ENCODE measurements at regions not wholly inside any gene's neighbourhood (a gene's known extent, or its start where the extent isn't known, plus 50 kb on each side); places are given as distances from the start of the nearest gene placed in this dataset.

DNA sequence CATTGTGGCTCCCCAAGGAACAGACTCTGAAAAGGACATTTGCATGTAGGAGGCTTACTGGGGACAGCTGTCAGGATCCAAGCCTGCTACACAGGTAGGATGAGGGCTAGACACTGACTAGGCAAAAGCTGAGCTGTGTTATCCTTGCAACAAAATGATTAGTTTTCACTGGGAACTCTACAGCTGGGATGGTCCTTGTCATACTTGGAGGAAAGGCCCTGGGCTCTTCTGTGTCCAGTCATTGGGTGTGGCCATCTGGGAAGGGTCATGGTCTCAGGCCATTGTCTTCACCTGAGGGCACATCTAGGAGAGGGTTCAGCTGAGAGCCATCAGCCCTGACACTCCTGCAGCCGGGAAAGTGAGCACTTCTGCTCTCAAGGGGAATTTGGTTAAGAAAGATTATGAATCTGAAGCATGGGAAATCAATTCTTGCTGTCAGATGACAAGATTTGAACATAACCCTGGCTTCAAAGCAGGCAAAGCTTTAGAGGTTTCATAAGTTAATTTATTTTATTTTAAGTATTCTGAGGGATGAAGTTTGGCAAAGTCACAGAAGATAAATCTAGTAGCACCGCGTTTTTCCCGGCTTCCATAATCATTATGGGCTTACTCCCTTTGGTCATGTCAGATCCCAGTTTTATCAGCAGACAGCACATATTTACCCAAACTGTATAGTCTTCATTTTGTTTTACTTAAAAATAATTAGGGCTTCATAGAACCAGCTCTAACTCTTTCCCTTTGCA lies 78.4 kb upstream of the SLC22A23 start:
- ChIA-PET CTCF (no interaction called here), POLR2A (no interaction called here)
- DNase-seq = no peak
- no peak overlapping the region for H3K27ac Mint-ChIP-seq
- H3K4me1 Mint-ChIP-seq (ENCODE audit: low read depth) = no peaks in the 10 kb centered on the region
- ATAC-seq = no peak
- H3K9me3 Mint-ChIP-seq = no peaks in the 10 kb centered on the region
- no peak overlapping the region for H3K4me3 Mint-ChIP-seq
- no peaks in the 10 kb centered on the region for H3K27me3 Mint-ChIP-seq
- H3K36me3 Mint-ChIP-seq (ENCODE audit: low read depth) = no peaks in the 10 kb centered on the region
- TF ChIP-seq, protein P1, sequence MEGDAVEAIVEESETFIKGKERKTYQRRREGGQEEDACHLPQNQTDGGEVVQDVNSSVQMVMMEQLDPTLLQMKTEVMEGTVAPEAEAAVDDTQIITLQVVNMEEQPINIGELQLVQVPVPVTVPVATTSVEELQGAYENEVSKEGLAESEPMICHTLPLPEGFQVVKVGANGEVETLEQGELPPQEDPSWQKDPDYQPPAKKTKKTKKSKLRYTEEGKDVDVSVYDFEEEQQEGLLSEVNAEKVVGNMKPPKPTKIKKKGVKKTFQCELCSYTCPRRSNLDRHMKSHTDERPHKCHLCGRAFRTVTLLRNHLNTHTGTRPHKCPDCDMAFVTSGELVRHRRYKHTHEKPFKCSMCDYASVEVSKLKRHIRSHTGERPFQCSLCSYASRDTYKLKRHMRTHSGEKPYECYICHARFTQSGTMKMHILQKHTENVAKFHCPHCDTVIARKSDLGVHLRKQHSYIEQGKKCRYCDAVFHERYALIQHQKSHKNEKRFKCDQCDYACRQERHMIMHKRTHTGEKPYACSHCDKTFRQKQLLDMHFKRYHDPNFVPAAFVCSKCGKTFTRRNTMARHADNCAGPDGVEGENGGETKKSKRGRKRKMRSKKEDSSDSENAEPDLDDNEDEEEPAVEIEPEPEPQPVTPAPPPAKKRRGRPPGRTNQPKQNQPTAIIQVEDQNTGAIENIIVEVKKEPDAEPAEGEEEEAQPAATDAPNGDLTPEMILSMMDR (IDR thresholded peaks at IDR 0.05) = no peak
- intact Hi-C loops (cut with micrococcal nuclease) = no loop called here

GRCh38 chr6:3534599-3534998 lies 77.7 kb upstream of the SLC22A23 start:
- no peak overlapping the region for H3K4me3 Mint-ChIP-seq
- intact Hi-C loops (cut with micrococcal nuclease) = no loop called here
- H3K27me3 Mint-ChIP-seq = no peaks in the 10 kb centered on the region
- H3K36me3 Mint-ChIP-seq (ENCODE audit: low read depth) = no peaks in the 10 kb centered on the region
- POLR2A ChIA-PET = no interaction called here
- TF ChIP-seq, protein P1 (IDR thresholded peaks at IDR 0.05) = no peak
- no peaks in the 10 kb centered on the region for H3K9me3 Mint-ChIP-seq
- no peak overlapping the region for H3K27ac Mint-ChIP-seq
- DNase-seq (no peak), ATAC-seq (no peak)
- CTCF ChIA-PET = no interaction called here
- no peaks in the 10 kb centered on the region for H3K4me1 Mint-ChIP-seq (ENCODE audit: low read depth)

DNA sequence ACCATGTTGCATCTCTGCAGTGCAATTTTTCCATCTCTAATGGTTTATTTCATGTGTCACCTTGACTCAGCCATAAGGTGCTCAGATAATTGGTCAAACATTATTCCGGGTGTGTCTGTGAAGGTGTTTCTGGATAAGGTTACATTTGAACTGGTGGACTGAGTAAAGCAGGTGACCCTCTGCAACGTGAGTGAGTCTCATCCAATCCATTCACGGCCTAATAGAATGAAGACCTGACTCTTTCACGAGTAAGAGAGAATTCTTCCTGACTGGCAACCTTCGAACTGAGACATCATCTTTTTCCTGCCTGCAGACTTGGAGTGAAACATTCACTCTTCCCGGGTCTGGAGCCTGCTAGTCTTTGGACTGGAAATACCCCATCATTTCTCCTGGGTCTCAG lies 77.1 kb upstream of the SLC22A23 start:
- ATAC-seq (no peak), DNase-seq (no peak)
- no peak overlapping the region for H3K27ac Mint-ChIP-seq
- intact Hi-C loops (cut with micrococcal nuclease) = no loop called here
- CTCF ChIA-PET = no interaction called here
- POLR2A ChIA-PET = no interaction called here
- no peaks in the 10 kb centered on the region for H3K36me3 Mint-ChIP-seq (ENCODE audit: low read depth)
- TF ChIP-seq, protein P1 (IDR thresholded peaks at IDR 0.05) = no peak
- H3K9me3 Mint-ChIP-seq = no peaks in the 10 kb centered on the region
- no peaks in the 10 kb centered on the region for H3K4me1 Mint-ChIP-seq (ENCODE audit: low read depth)
- H3K27me3 Mint-ChIP-seq = no peaks in the 10 kb centered on the region
- no peak overlapping the region for H3K4me3 Mint-ChIP-seq

DNA sequence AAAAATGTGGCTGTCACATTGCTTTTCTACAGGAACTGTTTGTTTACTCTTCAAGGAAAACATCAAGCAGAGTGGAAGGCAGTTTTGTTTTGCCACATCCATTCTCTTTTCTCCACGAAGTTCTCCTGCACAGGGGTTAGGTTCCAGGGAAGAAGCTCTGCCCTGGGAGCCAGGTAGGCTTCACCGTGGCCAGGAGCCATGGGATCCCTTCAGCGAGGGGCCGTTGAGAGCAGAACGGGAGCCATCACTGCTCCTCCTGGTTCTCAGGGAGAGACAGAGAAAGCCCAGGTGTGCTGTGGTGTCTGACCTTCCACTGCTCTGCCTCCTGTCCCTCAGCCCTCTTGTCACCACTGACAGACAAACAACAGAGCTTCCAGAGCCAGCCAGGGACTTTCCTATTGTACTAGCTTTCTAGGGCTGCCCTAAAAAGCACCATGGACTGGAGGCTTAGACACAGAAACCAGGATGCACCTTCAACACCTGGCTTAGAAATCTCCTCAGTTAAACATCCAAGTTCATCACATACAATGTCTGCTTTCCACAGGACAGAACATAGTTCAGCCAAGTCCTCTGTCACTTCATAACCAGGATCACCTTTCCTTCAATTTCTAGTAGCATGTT lies 75.6 kb upstream of the SLC22A23 start:
- H3K36me3 Mint-ChIP-seq (ENCODE audit: low read depth) = no peaks in the 10 kb centered on the region
- ATAC-seq (no peak), DNase-seq (no peak)
- no peaks in the 10 kb centered on the region for H3K27me3 Mint-ChIP-seq
- CTCF ChIA-PET = no interaction called here
- TF ChIP-seq, protein P1 (IDR thresholded peaks at IDR 0.05) = no peak
- no peaks in the 10 kb centered on the region for H3K4me1 Mint-ChIP-seq (ENCODE audit: low read depth)
- intact Hi-C loops (cut with micrococcal nuclease) = no loop called here
- H3K9me3 Mint-ChIP-seq = no peaks in the 10 kb centered on the region
- no peak overlapping the region for H3K4me3 Mint-ChIP-seq
- no peak overlapping the region for H3K27ac Mint-ChIP-seq
- POLR2A ChIA-PET = no interaction called here

DNA sequence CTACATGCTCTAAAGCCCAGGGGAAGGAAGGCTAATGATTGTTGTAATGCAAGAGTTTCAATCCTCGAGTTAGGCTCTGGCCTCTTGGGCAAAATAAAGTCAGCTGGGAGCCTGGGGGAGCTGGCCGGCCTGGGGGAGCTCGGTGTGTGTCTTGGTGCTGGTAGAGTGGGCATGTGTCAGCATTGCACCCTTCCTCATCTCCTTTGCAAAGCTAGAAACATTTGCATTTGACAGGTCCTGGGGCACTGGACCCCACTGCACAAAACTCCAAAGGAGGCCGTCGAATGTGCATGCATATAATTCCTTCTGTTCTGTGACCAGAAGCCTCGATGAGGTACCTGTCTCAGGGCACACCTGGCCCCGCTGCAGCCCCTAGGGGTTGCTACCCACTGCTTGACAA lies 74.6 kb upstream of the SLC22A23 start:
- H3K9me3 Mint-ChIP-seq = no peaks in the 10 kb centered on the region
- TF ChIP-seq, protein P1 (IDR thresholded peaks at IDR 0.05) = no peak
- intact Hi-C loops (cut with micrococcal nuclease) = no loop called here
- no peaks in the 10 kb centered on the region for H3K4me1 Mint-ChIP-seq (ENCODE audit: low read depth)
- no peak overlapping the region for H3K4me3 Mint-ChIP-seq
- DNase-seq (no peak), ATAC-seq (no peak)
- ChIA-PET CTCF (no interaction called here), POLR2A (no interaction called here)
- H3K27ac Mint-ChIP-seq = no peak overlapping the region
- H3K27me3 Mint-ChIP-seq = no peaks in the 10 kb centered on the region
- H3K36me3 Mint-ChIP-seq (ENCODE audit: low read depth) = no peaks in the 10 kb centered on the region

All from activated CD8-positive, alpha-beta T cell treated with anti-CD3 and anti-CD28 coated beads for 36 hours (primary cell).